ENCODE measurements at regions not wholly inside any gene's neighbourhood (a gene's known extent, or its start where the extent isn't known, plus 50 kb on each side); places are given as distances from the start of the nearest gene placed in this dataset.

DNA sequence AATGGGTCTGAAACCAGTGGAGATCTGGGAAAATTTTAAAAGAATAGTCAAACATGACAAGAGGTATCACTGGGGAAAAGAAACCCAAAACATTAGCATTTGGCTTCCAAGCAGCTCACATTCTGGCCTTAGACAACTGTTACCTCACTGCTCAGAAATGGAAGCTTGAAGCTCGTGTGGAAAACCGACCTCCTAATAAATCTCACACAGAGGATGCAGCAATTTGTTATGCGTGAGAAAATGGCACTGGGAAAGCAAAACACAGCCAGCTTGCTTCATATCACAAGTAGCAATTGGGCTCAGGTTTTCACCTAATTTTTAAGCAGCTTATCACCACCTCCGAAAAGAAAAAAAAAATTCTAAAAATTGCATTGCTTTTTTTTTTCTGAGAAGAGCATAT lies 103.3 kb upstream of the TAS2R1 start:
- H3K4me1 ChIP-seq (replicated peaks in 1 of 4; ENCODE audit: control insufficient read depth in 3 of 4, insufficient read depth in 4 of 4, low read length in 3 of 4): peaks cover 0 to 3% (median 0%) of the 10 kb centered on the region in 4 experiments; a peak in 1 of 7 replicates
- no peak overlapping the region for H2BK120ac ChIP-seq (replicated peaks; ENCODE audit: low read depth, low read length)
- TF ChIP-seq FOSL1 (IDR thresholded peaks at IDR 0.05; ENCODE audit: insufficient read depth, low read depth, low read length): no peak
- no peak for TF ChIP-seq RAD21 (IDR thresholded peaks at IDR 0.05 in 1 of 2, conservative IDR thresholded peaks at IDR 0.05 in 1 of 2; ENCODE audit: low read depth in 2 of 2, low read length in 2 of 2)
- no peak for TF ChIP-seq NRF1 (IDR thresholded peaks at IDR 0.05; ENCODE audit: low read depth, low read length)
- no peak for TF ChIP-seq EGR1 (IDR thresholded peaks at IDR 0.05; ENCODE audit: borderline replicate concordance, low read depth, low read length)
- TF ChIP-seq SP4 (IDR thresholded peaks at IDR 0.05; ENCODE audit: low read length): no peak
- no peak for TF ChIP-seq GTF2F1 (IDR thresholded peaks at IDR 0.05; ENCODE audit: borderline replicate concordance, low read depth, low read length)
- no peak for TF ChIP-seq CEBPB (IDR thresholded peaks at IDR 0.05; ENCODE audit: low read depth, low read length)
- TF ChIP-seq KDM4A (IDR thresholded peaks at IDR 0.05; ENCODE audit: low read depth, low read length, severe bottlenecking): no peak
- TF ChIP-seq NANOG (IDR thresholded peaks at IDR 0.05; ENCODE audit: insufficient read depth, low read depth, low read length, poor library complexity, severe bottlenecking): no peak
- no peak for TF ChIP-seq YY1 (IDR thresholded peaks at IDR 0.05; ENCODE audit: low read depth, low read length)
- TF ChIP-seq KDM1A (IDR thresholded peaks at IDR 0.05; ENCODE audit: borderline replicate concordance, low read length): no peak
- no peak for TF ChIP-seq SIN3A (conservative IDR thresholded peaks at IDR 0.05 in 1 of 2, IDR thresholded peaks at IDR 0.05 in 1 of 2; ENCODE audit: low read depth in 1 of 2, low read length in 2 of 2)
- no peak overlapping the region for H3K4me2 ChIP-seq (ENCODE audit: insufficient read depth in 1 of 2, low read depth in 2 of 2, low read length in 2 of 2)
- H3K9me3 ChIP-seq (ENCODE audit: insufficient read depth in 2 of 2, low read depth in 1 of 2, low read length in 1 of 2): no peaks in the 10 kb centered on the region
- H3K4me3 ChIP-seq (ENCODE audit: extremely low read depth in 1 of 4, insufficient read depth in 2 of 4, low read depth in 3 of 4, low read length in 4 of 4): no peak overlapping the region
- no peak overlapping the region for H3K23ac ChIP-seq (ENCODE audit: insufficient read length)
- no peak overlapping the region for H3K18ac ChIP-seq (ENCODE audit: extremely low read depth, low read length)
- H2AFZ ChIP-seq (ENCODE audit: low read length): no peak overlapping the region
- no peaks in the 10 kb centered on the region for H3K27me3 ChIP-seq (replicated peaks in 1 of 4; ENCODE audit: control insufficient read depth in 3 of 4, extremely low read depth in 1 of 4, insufficient read depth in 3 of 4, low read length in 3 of 4)
- no peak overlapping the region for H4K91ac ChIP-seq (replicated peaks; ENCODE audit: insufficient read length, low read length)
- H4K8ac ChIP-seq (ENCODE audit: extremely low read depth, insufficient read depth, low read length): no peak overlapping the region
- H4K5ac ChIP-seq (ENCODE audit: insufficient read length, low read depth, low read length): no peak overlapping the region
- no peaks in the 10 kb centered on the region for H3K79me2 ChIP-seq (ENCODE audit: control insufficient read depth in 1 of 2, insufficient read depth in 2 of 2, low read length in 2 of 2)
- CTCF ChIA-PET (ENCODE audit: partially characterized antibody): interaction anchor here (0.6 to 1.5 kb wide), 2 partner anchors 15 to 772 kb away, joined by 3 to 5 read pairs; no protein-coding TSS in a partner anchor
- no peak for FAIRE-seq
- no peak overlapping the region for H2BK5ac ChIP-seq (ENCODE audit: low read depth, low read length)
- no peak overlapping the region for H3K56ac ChIP-seq (replicated peaks; ENCODE audit: insufficient read length, low read depth, low read length)
- 85% methylated on average over 4 of the region's 4 CpGs; no CpG with 5 or more reads in 1 of the 2 experiments for WGBS, 2 experiments (ENCODE audit: extremely low coverage in 1 of 2, insufficient coverage in 1 of 2, insufficient read length in 1 of 2, insufficient replicate concordance in 2 of 2, low coverage in 1 of 2, low lambda C conversion rate in 2 of 2, missing lambda C conversion rate in 1 of 2)
- no peak overlapping the region for H3K27ac ChIP-seq (ENCODE audit: low read depth, low read length)
- no peaks in the 10 kb centered on the region for H4K20me1 ChIP-seq (replicated peaks in 1 of 2; ENCODE audit: control insufficient read depth in 1 of 2, insufficient read depth in 2 of 2, low read length in 2 of 2)
- H2BK15ac ChIP-seq (ENCODE audit: low read length): no peak overlapping the region
- DNase-seq (ENCODE audit: low read depth in 1 of 2, low spot score in 2 of 2): no peak
- no peaks in the 10 kb centered on the region for H3K23me2 ChIP-seq (ENCODE audit: low read depth, low read length)
- no peak overlapping the region for H3K9ac ChIP-seq (replicated peaks in 1 of 4; ENCODE audit: extremely low read depth in 1 of 4, low read depth in 3 of 4, low read length in 3 of 4)
- H2BK20ac ChIP-seq (ENCODE audit: low read length): no peak overlapping the region
- H2BK12ac ChIP-seq (ENCODE audit: low read depth, low read length): no peak overlapping the region
- H3K14ac ChIP-seq (ENCODE audit: insufficient read length): no peak overlapping the region
- no peak overlapping the region for H2AK5ac ChIP-seq (ENCODE audit: low read depth, low read length)
- no peaks in the 10 kb centered on the region for H3K79me1 ChIP-seq (ENCODE audit: low read depth, low read length)
- no peaks in the 10 kb centered on the region for H3K36me3 ChIP-seq (ENCODE audit: control insufficient read depth in 2 of 4, insufficient read depth in 4 of 4, low read length in 3 of 4)
- H3K4ac ChIP-seq (replicated peaks; ENCODE audit: insufficient read length, low read depth, low read length): no peak overlapping the region
- POLR2A ChIA-PET (ENCODE audit: partially characterized antibody): interaction anchor here (0.6 kb wide), 1 partner anchor 1026 kb away, joined by 3 read pairs; no protein-coding TSS in a partner anchor
